ENCODE measurements at regions not wholly inside any gene's neighbourhood (a gene's known extent, or its start where the extent isn't known, plus 50 kb on each side); places are given as distances from the start of the nearest gene placed in this dataset.

DNA sequence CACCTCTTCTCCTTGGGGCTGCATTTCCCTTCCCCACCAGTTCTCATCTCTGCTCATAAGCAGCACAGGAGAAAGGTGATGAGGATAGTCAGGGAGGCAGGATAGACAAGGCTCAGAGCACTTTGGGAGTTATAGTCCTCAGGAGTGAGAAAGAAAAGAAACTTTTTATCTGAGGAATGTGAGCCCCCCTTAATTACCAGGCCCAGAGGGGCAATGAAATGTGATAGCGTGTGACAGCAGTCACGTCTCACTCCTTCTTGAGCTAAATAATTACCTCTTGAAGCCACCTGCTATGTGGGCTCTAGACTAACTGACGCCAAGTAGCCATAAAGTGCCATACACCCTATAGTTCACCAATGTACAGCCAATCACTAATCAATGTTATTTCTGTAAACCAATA is 105.8 kb downstream of the SPP2 start:
- no peak overlapping the region for H3K27ac ChIP-seq (ENCODE audit: extremely low read length, insufficient read depth, low read length)
- H3K9me3 ChIP-seq (ENCODE audit: low read length) = no peaks in the 10 kb centered on the region
- no peaks in the 10 kb centered on the region for H4K20me1 ChIP-seq (ENCODE audit: insufficient read depth, low read length)
- no peak overlapping the region for H3K9ac ChIP-seq (ENCODE audit: insufficient read depth, low read depth, low read length)
- ChIA-PET POLR2A (no interaction called here), CTCF (ENCODE audit: low intra/inter-chr PET ratio, low total read pairs) (no interaction called here)
- DNase-seq (ENCODE audit: low spot score) (no peak), FAIRE-seq (no peak), ATAC-seq (no peak)
- no peaks in the 10 kb centered on the region for H3K79me2 ChIP-seq (ENCODE audit: insufficient read depth, low read length)
- H3K36me3 ChIP-seq (replicated peaks in 1 of 2; ENCODE audit: control insufficient read depth in 1 of 2, insufficient read depth in 2 of 2, low read length in 2 of 2) = no peaks in the 10 kb centered on the region; a peak in 1 of 5 replicates
- WGBS (ENCODE audit: low lambda C conversion rate) = 50% methylated on average over 3 of the region's 3 CpGs
- H3K27me3 ChIP-seq (ENCODE audit: control insufficient read depth in 1 of 2, insufficient read depth in 2 of 2, low read length in 2 of 2) = peaks cover 0 to 3% of the 10 kb centered on the region in 2 experiments; a peak in 1 of 5 replicates
- intact Hi-C loops (cut with micrococcal nuclease; ENCODE audit: unreplicated experiment) (no loop called here), in situ Hi-C loops (cut with HindIII; ENCODE audit: extremely low pct_ligation_motif_present, low pct_unique_long_range_greater_than_20kb) (no loop called here)
- H3K4me1 ChIP-seq (ENCODE audit: insufficient read depth, low read length) = no peaks in the 10 kb centered on the region
- no peak overlapping the region for H2AFZ ChIP-seq (ENCODE audit: low read length)
- no TSS peak for BruUV-seq (replicated peaks)
- no peak overlapping the region for H3K4me2 ChIP-seq (ENCODE audit: low read depth, low read length)
- no peak overlapping the region for H3K4me3 ChIP-seq (replicated peaks in 1 of 3; ENCODE audit: insufficient read depth in 1 of 3, low read depth in 2 of 3, low read length in 3 of 3)
- TF ChIP-seq CCAR2 (optimal IDR thresholded peaks at IDR 0.05; ENCODE audit: low read depth, low read length) (no peak), NCOR1 (IDR thresholded peaks at IDR 0.05; ENCODE audit: borderline replicate concordance, low read length) (no peak), ZNF234 (CRISPR knock-in tag; conservative IDR thresholded peaks at IDR 0.05) (no peak), MIXL1 (CRISPR knock-in tag; IDR thresholded peaks at IDR 0.05) (no peak), ZNF207 (IDR thresholded peaks at IDR 0.05; ENCODE audit: borderline replicate concordance) (no peak), ZNF224 (CRISPR knock-in tag; IDR thresholded peaks at IDR 0.05) (no peak)
- TF ChIP-seq, protein P1, sequence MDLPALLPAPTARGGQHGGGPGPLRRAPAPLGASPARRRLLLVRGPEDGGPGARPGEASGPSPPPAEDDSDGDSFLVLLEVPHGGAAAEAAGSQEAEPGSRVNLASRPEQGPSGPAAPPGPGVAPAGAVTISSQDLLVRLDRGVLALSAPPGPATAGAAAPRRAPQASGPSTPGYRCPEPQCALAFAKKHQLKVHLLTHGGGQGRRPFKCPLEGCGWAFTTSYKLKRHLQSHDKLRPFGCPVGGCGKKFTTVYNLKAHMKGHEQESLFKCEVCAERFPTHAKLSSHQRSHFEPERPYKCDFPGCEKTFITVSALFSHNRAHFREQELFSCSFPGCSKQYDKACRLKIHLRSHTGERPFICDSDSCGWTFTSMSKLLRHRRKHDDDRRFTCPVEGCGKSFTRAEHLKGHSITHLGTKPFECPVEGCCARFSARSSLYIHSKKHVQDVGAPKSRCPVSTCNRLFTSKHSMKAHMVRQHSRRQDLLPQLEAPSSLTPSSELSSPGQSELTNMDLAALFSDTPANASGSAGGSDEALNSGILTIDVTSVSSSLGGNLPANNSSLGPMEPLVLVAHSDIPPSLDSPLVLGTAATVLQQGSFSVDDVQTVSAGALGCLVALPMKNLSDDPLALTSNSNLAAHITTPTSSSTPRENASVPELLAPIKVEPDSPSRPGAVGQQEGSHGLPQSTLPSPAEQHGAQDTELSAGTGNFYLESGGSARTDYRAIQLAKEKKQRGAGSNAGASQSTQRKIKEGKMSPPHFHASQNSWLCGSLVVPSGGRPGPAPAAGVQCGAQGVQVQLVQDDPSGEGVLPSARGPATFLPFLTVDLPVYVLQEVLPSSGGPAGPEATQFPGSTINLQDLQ (CRISPR knock-in tag; IDR thresholded peaks at IDR 0.05) = no peak
- TF ChIP-seq, protein P2, sequence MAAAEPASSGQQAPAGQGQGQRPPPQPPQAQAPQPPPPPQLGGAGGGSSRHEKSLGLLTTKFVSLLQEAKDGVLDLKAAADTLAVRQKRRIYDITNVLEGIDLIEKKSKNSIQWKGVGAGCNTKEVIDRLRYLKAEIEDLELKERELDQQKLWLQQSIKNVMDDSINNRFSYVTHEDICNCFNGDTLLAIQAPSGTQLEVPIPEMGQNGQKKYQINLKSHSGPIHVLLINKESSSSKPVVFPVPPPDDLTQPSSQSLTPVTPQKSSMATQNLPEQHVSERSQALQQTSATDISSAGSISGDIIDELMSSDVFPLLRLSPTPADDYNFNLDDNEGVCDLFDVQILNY (CRISPR knock-in tag; conservative IDR thresholded peaks at IDR 0.05) = no peak
- TF ChIP-seq, protein P3, sequence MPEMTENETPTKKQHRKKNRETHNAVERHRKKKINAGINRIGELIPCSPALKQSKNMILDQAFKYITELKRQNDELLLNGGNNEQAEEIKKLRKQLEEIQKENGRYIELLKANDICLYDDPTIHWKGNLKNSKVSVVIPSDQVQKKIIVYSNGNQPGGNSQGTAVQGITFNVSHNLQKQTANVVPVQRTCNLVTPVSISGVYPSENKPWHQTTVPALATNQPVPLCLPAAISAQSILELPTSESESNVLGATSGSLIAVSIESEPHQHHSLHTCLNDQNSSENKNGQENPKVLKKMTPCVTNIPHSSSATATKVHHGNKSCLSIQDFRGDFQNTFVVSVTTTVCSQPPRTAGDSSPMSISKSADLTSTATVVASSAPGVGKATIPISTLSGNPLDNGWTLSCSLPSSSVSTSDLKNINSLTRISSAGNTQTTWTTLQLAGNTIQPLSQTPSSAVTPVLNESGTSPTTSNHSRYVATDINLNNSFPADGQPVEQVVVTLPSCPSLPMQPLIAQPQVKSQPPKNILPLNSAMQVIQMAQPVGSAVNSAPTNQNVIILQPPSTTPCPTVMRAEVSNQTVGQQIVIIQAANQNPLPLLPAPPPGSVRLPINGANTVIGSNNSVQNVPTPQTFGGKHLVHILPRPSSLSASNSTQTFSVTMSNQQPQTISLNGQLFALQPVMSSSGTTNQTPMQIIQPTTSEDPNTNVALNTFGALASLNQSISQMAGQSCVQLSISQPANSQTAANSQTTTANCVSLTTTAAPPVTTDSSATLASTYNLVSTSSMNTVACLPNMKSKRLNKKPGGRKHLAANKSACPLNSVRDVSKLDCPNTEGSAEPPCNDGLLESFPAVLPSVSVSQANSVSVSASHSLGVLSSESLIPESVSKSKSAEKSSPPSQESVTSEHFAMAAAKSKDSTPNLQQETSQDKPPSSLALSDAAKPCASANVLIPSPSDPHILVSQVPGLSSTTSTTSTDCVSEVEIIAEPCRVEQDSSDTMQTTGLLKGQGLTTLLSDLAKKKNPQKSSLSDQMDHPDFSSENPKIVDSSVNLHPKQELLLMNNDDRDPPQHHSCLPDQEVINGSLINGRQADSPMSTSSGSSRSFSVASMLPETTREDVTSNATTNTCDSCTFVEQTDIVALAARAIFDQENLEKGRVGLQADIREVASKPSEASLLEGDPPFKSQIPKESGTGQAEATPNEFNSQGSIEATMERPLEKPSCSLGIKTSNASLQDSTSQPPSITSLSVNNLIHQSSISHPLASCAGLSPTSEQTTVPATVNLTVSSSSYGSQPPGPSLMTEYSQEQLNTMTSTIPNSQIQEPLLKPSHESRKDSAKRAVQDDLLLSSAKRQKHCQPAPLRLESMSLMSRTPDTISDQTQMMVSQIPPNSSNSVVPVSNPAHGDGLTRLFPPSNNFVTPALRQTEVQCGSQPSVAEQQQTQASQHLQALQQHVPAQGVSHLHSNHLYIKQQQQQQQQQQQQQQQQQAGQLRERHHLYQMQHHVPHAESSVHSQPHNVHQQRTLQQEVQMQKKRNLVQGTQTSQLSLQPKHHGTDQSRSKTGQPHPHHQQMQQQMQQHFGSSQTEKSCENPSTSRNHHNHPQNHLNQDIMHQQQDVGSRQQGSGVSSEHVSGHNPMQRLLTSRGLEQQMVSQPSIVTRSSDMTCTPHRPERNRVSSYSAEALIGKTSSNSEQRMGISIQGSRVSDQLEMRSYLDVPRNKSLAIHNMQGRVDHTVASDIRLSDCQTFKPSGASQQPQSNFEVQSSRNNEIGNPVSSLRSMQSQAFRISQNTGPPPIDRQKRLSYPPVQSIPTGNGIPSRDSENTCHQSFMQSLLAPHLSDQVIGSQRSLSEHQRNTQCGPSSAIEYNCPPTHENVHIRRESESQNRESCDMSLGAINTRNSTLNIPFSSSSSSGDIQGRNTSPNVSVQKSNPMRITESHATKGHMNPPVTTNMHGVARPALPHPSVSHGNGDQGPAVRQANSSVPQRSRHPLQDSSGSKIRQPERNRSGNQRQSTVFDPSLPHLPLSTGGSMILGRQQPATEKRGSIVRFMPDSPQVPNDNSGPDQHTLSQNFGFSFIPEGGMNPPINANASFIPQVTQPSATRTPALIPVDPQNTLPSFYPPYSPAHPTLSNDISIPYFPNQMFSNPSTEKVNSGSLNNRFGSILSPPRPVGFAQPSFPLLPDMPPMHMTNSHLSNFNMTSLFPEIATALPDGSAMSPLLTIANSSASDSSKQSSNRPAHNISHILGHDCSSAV (CRISPR knock-in tag; IDR thresholded peaks at IDR 0.05; ENCODE audit: borderline replicate concordance) = no peak
- TF ChIP-seq, protein P4, sequence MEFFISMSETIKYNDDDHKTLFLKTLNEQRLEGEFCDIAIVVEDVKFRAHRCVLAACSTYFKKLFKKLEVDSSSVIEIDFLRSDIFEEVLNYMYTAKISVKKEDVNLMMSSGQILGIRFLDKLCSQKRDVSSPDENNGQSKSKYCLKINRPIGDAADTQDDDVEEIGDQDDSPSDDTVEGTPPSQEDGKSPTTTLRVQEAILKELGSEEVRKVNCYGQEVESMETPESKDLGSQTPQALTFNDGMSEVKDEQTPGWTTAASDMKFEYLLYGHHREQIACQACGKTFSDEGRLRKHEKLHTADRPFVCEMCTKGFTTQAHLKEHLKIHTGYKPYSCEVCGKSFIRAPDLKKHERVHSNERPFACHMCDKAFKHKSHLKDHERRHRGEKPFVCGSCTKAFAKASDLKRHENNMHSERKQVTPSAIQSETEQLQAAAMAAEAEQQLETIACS (CRISPR knock-in tag; IDR thresholded peaks at IDR 0.05) = no peak
- TF ChIP-seq, protein P5, sequence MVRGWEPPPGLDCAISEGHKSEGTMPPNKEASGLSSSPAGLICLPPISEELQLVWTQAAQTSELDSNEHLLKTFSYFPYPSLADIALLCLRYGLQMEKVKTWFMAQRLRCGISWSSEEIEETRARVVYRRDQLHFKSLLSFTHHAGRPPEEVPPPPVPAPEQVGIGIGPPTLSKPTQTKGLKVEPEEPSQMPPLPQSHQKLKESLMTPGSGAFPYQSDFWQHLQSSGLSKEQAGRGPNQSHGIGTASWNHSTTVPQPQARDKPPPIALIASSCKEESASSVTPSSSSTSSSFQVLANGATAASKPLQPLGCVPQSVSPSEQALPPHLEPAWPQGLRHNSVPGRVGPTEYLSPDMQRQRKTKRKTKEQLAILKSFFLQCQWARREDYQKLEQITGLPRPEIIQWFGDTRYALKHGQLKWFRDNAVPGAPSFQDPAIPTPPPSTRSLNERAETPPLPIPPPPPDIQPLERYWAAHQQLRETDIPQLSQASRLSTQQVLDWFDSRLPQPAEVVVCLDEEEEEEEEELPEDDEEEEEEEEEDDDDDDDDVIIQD (CRISPR knock-in tag; IDR thresholded peaks at IDR 0.05; ENCODE audit: low read depth) = no peak

Data from HepG2 (cell line).